ENCODE measurements at regions not wholly inside any gene's neighbourhood (a gene's known extent, or its start where the extent isn't known, plus 50 kb on each side); places are given as distances from the start of the nearest gene placed in this dataset.

DNA sequence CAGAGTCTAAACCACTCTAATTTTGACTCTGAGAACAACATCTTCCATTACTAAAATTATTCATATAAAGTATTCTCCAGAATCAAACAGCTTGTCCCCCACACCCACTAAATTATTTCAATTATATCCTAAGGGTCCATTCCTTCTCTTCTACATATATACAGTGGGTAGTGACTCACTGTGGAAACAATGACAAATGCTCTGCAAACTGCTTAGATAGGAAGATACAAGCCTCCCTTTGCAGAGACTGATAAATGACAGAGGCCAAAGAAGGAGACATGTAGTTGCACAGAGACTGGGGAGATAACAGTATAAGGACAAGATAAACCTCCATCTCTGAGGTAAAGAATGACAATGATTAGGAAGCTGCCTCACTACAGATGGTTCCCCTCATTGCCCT, 1087.4 kb downstream of the AGBL1 start:
- DNase-seq (ENCODE audit: low read depth in 3 of 3), result no peak

DNA sequence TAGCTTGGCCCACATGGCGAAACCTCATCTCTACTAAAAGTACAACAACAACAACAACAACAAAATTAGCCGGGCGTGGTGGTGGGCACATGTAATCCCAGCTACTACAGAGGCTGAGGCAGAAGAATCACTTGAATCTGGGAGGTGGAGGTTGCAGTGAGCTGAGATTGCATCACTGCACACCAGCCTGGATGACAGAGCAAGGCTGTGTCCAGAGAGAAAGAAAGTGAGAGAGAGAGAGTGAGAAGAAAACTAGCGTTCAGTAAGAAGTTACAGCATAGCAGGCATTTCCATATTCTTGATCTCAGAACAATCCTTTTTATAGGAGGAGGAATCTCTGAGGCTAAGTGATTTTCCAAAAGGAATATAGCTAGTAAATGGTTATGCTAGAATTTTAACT, 1076.1 kb downstream of the AGBL1 start:
- no peak for DNase-seq (ENCODE audit: low read depth in 3 of 3)

DNA sequence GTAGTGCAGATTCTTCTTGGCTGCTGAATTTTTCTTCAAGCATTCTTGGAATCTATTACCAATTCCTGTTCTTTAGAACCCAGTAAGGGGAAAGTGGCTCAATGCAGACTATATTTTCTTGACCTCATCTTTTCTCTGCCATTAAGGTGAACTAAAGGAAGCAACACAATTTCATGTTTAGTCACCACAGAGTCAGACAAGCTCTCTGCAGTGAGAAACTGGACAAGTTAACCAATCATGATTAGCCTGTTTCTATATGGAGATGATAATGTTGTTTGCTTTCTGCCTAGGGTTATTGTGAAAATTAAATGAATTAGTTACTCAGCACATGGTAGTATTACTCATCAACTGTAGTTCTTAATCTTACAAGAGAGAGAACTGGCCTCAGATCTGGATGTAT, 1075.1 kb downstream of the AGBL1 start:
- no peak for DNase-seq (ENCODE audit: low read depth in 3 of 3)

DNA sequence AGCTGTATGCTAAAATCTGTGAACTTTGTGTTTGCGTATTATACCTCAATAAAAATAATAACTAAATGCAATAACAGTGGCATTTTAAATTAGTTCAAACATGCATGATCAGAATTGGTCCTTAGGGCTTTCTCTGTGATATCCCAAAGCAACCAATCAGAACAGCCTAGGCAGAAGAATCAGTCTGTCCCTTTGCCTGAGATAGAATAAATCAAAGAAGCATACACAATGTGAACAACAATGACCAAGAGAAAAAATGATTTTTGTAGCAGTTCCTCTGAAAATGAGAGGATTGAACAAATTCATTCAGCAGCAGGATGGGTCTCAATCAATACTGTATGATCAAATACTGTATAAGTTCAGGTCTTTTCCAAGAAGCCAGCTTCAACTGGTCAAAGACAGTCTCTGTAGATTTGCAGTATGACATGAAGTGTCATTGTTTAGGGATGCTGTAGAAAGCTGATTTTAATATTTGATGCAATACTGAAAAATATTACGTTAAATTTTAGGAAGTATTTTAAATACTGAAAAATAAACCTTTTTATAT, 1071.6 kb downstream of the AGBL1 start:
- DNase-seq (ENCODE audit: low read depth in 3 of 3), result no peak

DNA sequence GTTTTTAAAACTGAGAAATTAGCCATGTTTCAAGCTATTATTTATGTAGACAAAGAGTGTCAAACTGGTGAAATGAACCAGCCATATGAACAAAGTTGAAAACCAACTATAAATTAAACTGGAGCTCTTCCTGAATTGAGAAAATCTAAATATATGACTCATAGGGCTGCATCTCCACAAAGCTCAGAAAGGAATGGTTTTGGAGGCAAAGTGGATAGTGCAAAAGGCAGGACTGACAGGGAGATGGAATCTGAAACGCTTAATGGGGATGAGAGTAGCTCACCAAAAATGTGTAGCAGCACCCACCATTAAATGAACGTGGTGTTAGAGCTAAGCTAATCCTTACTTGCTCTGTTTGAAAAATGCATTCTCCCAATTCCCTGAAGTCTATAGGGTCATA, 1066.0 kb downstream of the AGBL1 start:
- DNase-seq (ENCODE audit: low read depth in 3 of 3), result no peak

DNA sequence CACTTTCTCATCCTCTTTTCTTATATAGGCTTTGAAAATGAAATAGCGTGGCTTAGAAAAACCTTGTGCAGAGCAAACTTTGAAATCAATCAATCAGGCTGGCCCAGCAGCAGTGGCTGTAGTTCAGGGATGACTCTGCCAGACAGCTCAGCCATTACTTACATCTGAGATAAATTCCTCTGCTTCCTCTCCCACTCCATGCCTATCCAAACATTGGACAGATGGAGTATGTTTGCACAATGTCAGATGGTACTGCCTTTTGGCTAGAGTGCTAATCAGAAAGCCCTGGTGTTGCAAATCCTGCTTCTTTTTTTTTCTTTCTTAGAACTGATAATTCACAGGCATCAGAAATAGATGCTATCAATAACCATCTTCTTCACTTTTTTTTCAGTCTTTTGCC, 1065.1 kb downstream of the AGBL1 start:
- DNase-seq (ENCODE audit: low read depth in 3 of 3), result no peak

DNA sequence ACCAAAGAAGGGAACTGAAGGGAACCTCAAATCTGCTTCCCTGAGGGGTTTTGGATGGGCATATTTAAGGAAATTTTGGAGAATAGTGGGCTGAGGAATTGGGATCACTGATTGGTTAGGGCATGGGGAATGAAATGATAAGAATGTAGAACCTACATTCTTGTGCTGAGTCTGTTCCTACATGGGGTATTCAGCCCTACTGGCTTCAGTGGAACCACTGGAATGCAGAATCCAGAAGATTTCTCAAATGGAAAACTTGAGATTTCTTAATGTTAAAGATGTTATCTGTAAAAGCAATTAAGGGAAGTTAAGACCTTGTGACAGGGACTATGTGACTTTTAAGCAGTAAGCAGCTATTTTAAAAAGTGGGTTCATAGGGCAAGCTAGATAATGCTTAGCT, 1062.4 kb downstream of the AGBL1 start:
- DNase-seq (ENCODE audit: low read depth in 3 of 3), result no peak

DNA sequence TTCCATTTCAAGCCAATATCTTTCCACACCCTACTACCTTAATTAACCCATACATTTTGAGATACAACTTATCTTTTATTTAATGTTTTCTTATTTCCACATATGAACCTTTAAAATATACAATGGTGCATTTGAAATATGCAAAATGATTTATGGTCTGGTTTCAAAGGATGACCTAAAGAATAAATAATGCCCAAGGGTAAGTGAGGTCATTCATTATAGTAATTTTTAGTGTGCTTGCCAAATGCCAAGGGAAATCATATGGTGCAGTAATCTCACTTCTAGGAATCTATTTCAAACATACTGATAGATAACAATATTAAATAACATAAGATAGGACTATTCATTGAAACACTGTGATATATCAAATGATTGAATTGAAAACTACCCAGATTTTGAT, 1055.4 kb downstream of the AGBL1 start:
- no peak for DNase-seq (ENCODE audit: low read depth in 3 of 3)

DNA sequence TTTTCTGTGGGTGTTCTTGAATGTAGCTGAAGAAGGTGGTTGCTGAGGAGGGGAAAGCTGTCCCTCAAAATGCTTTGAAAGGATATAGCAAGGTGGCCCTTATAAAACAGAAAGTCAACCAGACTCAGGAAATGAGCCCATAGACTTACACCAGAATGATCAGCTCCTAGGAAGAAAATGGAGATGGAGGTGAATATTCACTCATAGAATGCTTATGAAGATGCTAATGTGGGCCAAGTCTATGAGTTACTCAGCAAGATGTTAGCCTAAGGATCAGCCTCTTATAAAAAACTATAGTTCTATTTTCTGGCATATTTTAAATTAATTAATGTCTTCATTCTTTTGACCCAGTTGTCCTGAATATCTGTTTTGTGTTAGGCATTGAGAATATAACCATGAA, 1054.0 kb downstream of the AGBL1 start:
- no peak for DNase-seq (ENCODE audit: low read depth in 3 of 3)

DNA sequence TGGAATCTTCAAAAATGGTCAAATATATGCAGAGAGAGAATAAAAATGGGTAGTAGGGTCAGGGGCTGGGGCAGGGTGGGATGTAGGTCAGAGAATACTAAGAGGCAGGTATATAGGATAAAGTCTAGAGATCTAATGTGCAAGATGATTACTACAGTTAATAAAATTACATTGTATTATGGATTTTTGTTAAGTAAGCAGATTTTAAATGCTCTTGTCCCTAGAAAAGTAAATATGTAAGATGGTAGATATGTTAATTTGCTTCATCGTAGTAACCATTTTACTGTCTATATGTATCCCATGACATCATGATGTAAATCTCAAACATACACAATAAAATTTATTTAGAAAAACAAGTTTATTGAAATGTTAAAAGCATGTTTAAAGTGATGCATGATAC, 1051.4 kb downstream of the AGBL1 start:
- DNase-seq (ENCODE audit: low read depth in 3 of 3), result no peak

DNA sequence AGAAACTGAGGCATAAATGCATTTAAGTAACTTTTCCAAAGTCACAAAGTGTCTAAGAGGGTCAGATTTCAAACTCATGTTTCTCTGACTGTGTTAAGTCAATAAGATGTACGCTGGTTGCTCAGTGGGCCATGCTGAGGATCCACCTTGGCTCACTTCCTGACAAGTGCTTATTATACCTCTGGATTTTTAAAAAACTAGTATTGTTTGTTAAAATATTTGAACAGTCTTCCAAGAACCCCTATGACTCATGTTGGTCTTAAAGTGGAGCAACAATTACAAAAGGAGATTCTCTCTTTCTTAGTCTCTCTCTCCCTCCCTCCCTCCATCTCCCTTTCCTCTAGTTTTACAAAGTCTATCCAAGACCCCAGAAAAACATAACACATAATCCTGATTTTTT, 1050.2 kb downstream of the AGBL1 start:
- no peak for DNase-seq (ENCODE audit: low read depth in 3 of 3)

DNA sequence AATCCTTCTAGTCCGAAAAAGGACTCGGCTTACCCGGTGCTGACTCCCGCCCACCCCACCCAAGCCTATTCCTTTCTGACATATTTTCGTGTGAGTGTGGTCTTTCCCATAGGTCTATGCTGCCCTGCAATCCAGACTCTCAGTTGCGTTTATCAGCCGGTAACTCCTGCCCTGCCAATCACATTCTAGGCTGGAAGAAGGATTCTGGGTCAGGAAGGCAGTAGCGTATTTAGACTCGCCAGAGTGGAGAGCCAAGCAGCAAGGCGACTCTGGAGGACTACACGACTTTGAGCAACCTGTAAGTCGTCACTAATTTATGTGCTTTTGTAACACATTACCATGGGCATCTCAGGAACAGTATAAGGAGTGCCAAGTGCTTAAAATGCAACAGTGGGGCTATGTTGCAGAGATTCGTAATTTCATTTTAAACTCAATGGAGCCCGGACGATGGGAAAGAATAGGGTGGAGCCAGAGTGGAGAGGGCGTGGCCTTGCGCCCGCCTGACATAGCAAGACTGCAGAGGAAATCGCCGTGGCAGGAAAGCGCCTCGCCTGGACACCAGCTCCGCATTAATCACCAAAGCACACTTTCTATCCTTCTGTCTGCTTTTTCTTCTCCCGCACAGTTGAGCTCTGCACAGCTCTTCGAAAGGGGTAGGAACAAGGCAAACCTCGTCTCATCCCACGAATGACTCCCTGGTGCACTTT, 1044.2 kb downstream of the AGBL1 start:
- no peak for DNase-seq (ENCODE audit: low read depth in 3 of 3)

DNA sequence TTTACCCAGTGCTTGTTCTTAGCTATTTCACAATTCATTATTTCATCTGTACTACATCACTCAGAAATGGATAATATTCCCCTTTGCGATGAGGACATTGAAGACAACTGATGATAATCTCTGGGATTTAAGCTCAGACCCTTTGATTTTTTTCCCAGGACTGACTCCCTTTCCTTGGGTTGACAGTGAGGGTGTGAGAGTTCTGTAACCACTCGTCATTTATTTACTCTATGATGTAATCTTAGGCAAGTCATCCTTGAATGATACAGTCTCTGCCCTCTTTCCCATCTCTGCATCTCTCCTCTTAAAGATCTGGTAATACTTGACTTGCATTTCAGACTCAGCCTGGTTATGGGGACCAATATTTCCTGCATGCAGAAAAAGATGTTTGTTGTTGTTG, 1041.7 kb downstream of the AGBL1 start:
- DNase-seq (ENCODE audit: low read depth in 3 of 3), result no peak

DNA sequence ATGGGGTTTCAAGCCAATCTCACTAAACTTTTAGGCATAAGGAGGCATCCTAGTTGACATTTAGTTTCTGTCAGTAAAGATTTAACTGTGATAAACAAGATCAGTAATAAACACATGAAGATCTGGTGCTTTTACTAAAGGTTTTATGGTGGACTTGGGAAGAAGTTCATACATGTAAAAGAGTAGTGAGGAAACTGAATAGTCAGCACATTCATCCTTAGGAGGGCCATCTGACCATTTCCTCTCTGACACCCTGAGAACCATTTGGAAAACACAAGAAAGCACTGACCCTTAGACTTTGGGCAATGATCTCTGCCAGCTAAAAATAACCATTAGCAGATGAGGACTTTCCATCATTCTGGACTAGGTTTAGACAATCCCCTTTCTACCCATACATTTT, 1040.9 kb downstream of the AGBL1 start:
- DNase-seq (ENCODE audit: low read depth in 3 of 3), result no peak

DNA sequence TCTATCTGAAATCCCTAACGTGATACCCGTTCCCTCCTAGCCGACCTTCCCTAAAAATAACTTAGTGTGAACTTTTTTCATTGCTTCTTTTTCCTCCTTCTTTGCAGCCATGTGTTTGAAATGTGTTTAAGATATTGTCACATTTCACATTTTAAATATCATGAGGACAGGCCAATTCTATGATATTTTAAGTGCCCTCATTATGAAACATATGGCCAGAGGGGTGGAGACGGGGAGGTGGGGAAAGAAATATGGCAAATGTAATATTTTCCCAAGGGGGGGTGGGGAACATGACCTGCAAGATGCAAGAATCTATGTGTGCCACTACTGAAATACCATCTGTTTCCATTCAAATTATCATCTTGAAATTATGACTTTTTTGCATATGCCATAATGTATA, 1039.2 kb downstream of the AGBL1 start:
- DNase-seq (ENCODE audit: low read depth in 3 of 3), result no peak

DNA sequence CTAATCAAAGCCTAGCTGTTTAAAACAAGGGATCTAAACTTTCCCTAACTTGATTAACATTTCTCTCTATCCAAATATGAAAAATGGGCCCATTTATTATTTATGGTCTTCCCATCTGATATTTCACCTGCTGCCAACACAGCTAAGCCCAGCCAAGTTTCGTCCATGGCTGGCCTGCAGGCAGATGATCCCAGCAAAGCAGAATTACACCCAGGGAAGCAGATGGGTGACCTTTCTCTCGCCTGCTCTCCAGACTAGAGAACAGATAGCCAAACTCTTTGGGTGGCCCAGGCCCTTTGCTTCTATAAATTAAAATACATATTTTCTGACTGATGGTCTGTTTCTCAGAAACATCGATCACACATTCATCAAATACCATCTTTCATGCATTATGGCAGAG, 1038.8 kb downstream of the AGBL1 start:
- no peak for DNase-seq (ENCODE audit: low read depth in 3 of 3)

DNA sequence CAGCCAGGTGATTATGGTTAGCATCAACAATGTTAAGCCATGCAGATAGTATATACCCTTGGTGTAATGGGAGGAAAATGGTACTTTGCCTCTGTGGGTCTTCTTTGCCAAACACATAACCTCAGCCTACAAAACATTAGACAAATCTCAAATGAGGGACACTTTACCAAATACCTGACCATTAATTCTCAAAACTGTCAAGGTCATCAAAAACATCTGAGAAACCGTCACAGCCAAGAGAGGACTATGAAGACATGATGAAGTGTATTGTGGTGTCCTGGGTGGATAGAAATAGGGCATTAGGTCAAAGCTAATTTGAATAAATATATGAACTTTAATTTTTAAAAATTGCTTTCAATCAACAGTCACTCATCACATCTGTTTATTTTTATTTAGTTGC, 1036.1 kb downstream of the AGBL1 start:
- DNase-seq (ENCODE audit: low read depth in 3 of 3), result no peak

DNA sequence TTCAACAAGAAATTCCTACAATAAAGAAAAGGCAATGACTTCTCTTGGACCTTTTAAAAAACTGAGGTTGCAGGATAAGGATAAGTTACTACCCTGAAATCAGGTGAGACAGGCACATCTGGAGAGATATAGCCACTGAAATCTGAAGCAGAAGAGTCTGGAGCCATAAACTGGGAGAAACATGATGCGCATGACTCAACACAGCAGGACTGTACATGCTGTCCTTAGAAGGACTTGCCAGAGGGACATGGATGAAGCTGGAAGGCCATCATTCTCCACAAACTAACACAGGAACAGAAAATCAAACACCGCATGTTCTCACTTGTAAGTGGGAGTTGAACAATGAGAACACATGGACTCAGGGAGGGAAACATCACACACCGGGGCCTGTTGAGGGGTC, 1020.2 kb downstream of the AGBL1 start:
- DNase-seq (ENCODE audit: low read depth in 3 of 3), result no peak

DNA sequence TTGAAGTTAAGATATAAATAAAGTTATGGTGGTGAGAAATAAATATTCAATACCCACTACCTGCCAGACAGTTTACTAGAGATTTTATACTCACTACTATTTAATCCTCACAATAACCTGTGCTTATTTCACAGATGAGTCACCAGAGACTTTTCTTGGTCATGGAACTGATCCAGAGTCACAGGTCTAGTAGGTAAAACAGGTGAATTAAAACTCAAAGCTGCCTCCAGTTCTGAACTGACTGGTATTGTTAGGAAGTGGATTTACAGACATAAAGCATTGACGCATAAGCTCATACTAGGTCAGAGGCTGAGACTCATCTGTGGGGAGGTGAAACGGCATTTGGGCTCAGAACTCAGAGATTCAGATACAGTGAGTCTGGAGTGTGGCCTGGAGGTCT, 1009.9 kb downstream of the AGBL1 start:
- no peak for DNase-seq (ENCODE audit: low read depth in 3 of 3)

DNA sequence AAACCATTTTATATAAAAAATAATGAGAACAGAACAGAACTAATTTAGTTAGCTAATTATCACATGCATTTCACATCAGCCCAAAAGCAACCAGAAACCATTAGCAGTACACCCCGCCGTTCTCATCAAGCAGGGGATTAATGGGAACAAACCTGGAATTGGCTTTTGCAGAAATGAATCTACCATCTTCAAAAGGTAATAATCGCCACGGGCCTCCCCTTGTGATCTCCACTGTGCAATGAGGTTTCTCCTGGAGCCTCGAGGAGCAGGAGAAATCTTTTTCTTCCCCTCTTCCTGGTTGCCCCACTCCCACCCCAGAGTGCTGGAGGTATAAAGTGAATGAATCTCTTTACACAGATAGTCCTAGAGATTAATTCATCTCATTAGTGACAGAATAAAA, 1003.5 kb downstream of the AGBL1 start:
- DNase-seq (ENCODE audit: low read depth in 3 of 3), result no peak

DNA sequence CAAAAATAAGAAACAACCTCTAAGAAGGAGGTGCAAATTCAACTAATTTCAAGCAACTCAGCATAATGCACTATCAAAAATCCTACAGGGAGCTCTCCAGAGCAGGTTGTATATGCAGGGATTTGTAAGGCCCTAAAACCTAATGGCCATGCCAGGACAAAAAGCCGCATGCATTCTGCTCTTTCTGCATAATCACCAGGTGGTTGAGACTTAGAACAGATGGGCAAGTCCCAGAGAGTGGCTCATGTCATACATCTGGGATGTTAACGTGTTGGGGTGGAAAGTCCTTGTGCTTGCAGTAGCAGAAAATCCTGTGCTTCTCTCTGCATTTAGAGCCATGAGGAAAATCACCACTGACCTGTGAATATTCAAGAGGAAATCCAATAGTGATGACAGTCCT, 1002.9 kb downstream of the AGBL1 start:
- no peak for DNase-seq (ENCODE audit: low read depth in 3 of 3)

DNA sequence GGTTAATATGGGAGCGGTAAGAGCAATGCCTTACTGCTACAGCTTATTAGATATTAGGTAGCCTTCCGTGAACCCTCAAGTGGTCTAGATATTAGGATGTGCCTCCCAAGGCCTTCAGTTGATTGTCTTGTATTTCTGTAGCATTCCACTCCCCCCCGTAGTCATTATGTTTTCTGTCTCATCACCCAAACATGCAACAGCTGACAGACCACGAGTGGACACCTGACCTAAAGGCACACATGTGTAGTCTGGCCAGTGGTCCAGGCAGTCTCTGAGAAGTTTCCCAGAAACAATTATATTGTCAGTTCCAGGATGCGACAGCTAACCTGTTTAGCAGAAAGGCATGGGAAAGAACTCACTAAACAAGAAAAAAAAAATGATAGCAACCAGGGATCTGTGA, 1000.9 kb downstream of the AGBL1 start:
- no peak for DNase-seq (ENCODE audit: low read depth in 3 of 3)

Measured in stimulated activated CD4-positive, alpha-beta T cell treated with anti-CD3 and anti-CD28 coated beads, TNF-alpha, amount 100 ng/mL, for 24 hours (primary cell).